Activated CD4-positive, alpha-beta memory T cell treated with anti-CD3 and anti-CD28 coated beads, Interleukin-2, amount 10 ng/mL, durations not matched to agents 7 days and 5 days (primary cell): ENCODE measurements at regions not wholly inside any gene's neighbourhood (a gene's known extent, or its start where the extent isn't known, plus 50 kb on each side); places are given as distances from the start of the nearest gene placed in this dataset.

Experiments
- CTCF ChIA-PET: fragments of 350-600 bp; sonication (Branson Sonifier 250); formaldehyde crosslinking; loops from one replicate; lab custom pipeline; 2021; ENCODE audit warnings: antibody characterized with exemption, inconsistent platforms; lab: Charles Lee
- POLR2A ChIA-PET: fragments of 350-600 bp; sonication (Branson Sonifier 250); formaldehyde crosslinking; loops from one replicate; lab custom pipeline; 2021; ENCODE audit warnings: antibody characterized with exemption; lab: Charles Lee
- DNase-seq: peaks from one replicate; pipeline ENCODE4 v3.0.0-alpha.2; 2020
- H3K27ac Mint-ChIP-seq: one replicate; pipeline ENCODE4 v1.8.0; 2021; ENCODE audit warnings: mild to moderate bottlenecking, mixed read lengths
- H3K27me3 Mint-ChIP-seq: one replicate; pipeline ENCODE4 v1.8.0; 2021; ENCODE audit warnings: mixed read lengths
- H3K36me3 Mint-ChIP-seq: one replicate; pipeline ENCODE4 v1.8.0; 2021; ENCODE audit warnings: low read depth, mixed read lengths
- H3K4me1 Mint-ChIP-seq: one replicate; pipeline ENCODE4 v1.8.0; 2021; ENCODE audit warnings: mixed read lengths
- H3K4me3 Mint-ChIP-seq: one replicate; pipeline ENCODE4 v1.8.0; 2021; ENCODE audit warnings: mild to moderate bottlenecking, mixed read lengths
- H3K9me3 Mint-ChIP-seq: one replicate; pipeline ENCODE4 v1.8.0; 2021; ENCODE audit warnings: mixed read lengths

DNA sequence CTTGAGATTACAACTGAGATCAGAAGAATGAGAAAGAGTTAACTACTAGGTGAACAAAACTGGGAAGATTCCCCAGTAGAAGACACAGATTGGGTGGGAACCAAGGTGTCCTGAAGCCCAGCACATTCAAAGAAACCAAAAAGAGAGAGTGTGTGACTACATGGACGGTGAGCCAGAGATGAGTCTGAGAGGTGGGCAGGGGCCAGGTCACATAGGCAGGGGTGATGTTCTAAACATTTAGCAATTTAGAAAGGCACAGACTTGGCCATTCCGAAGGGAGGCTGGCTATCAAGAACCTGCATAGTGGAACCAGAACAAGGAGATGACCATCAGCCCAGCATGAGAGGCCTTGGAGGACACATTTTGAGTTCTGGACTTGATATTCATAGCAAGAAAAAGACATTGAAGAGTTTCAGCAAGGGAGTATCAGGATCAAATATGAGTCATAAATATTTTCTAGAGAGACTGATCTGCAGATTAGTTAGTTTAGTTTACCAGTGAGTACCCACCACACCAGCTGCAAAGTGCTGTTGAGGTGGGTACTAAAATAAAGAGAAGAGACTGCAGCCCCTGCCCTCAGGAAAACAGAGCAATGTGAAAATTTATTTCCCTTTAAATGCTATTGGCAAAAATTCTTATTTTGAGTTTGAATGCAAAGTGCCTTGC is 340.5 kb upstream of the PRDM1 start:
- ChIA-PET CTCF (interaction anchor here (1.2 kb wide), 1 partner anchor 65 kb away, joined by 3 read pairs; no protein-coding TSS in a partner anchor), POLR2A (interaction anchor here (1.1 to 2.0 kb wide), 3 partner anchors 46 to 248 kb away, joined by 5 to 9 read pairs (median 5); no protein-coding TSS in a partner anchor)
- Mint-ChIP-seq H3K36me3 (peaks cover 17% of the 10 kb centered on the region), H3K4me3 (no peak overlapping the region), H3K4me1 (peaks cover 61% of the 10 kb centered on the region), H3K27me3 (no peaks in the 10 kb centered on the region), H3K27ac (peak overlapping the region; percentile 57), H3K9me3 (peaks cover 7% of the 10 kb centered on the region)
- DNase-seq, result no peak

DNA sequence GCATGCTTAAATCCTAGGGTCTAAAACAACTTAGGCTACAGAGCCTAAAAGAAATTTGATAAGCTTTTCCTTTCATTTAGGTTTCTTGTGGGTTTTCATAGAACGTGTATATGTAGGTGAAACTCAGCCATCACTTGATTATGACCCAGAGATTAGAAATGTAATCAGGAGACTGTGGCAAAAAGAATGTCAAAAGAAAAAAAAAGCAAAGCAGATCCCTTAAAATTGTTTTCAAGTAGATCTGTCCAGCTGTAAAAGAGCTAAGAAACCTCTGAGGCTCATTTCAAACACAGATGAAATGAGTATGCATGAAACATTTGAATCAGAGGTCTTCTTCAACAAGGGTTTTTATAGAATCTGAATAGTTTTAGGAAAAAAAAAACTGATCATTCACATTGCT is 341.3 kb upstream of the PRDM1 start:
- Mint-ChIP-seq H3K27ac (peak overlapping the region; percentile 57), H3K27me3 (no peaks in the 10 kb centered on the region), H3K9me3 (peaks cover 7% of the 10 kb centered on the region), H3K4me3 (no peak overlapping the region), H3K4me1 (peaks cover 62% of the 10 kb centered on the region), H3K36me3 (peaks cover 17% of the 10 kb centered on the region)
- ChIA-PET POLR2A (interaction anchor here (2.0 kb wide), 1 partner anchor 46 kb away, joined by 5 read pairs; no protein-coding TSS in a partner anchor), CTCF (interaction anchor here (0.8 to 1.0 kb wide), 2 partner anchors 67 to 341 kb away, joined by 3 read pairs; partner anchors contain the start of gene PRDM1)
- no peak for DNase-seq

DNA sequence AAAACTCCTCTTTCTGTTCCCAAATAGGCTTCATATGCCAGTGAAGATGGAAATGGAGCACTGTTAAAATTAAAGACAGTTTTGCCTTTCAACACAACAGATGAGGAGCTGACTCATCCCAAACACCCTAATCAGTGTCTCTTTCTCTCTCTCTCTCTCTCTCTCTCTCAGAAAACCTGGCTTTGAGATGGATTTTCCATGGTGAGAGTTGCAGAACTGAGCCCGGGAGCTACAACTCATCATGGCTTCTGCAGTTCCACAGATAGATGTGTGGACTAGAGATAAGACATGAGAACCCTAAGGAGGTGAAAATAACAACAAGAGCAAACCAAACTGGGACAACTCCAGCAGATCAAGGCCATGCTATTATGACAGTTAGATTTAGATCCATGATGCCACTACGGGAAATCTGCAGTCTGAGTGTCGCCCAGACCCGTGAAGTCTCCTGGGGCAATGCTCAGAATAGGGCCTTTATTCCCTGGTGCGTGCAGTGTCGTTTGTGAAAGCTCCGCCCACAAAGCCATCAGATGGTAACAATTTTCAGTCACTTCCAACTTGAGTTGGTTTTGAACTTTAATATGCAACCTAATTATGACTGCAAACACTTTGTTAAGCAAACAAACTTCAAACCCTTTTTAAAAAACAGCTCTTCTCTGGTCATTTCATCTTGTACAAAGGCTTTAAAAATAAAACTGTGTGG is 338.2 kb upstream of the PREP start:
- Mint-ChIP-seq H3K27ac (no peak overlapping the region), H3K4me1 (peaks cover 63% of the 10 kb centered on the region), H3K27me3 (no peaks in the 10 kb centered on the region), H3K36me3 (peaks cover 39% of the 10 kb centered on the region), H3K4me3 (no peak overlapping the region), H3K9me3 (peaks cover 24% of the 10 kb centered on the region)
- ChIA-PET CTCF (interaction anchor here (1.2 to 1.4 kb wide), 3 partner anchors 10 to 345 kb away, joined by 3 to 4 read pairs (median 3); partner anchors contain the start of gene PRDM1), POLR2A (interaction anchor here (1.5 kb wide), 1 partner anchor 15 kb away, joined by 3 read pairs; no protein-coding TSS in a partner anchor)
- no peak for DNase-seq

DNA sequence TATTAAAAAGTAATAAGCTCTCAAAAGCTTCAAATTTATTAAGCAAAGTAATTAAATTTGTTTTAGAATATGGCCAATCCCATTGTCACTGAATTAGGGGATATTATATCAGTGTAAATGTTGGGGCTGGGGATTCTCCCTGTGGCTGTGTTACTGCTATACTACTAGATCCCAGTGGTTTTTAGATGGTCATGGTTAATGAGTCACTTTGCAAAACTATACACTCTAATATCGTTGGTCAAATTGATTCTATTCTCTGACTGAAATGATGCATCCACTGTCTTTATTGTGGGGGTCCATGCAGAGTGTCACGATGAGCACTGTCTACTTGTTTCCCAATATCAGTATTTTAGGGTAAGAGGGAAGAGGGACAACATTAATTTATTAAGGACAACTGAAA is 336.9 kb upstream of the PREP start:
- H3K27me3 Mint-ChIP-seq, result no peaks in the 10 kb centered on the region
- no peak for DNase-seq
- H3K36me3 Mint-ChIP-seq, result peaks cover 52% of the 10 kb centered on the region
- H3K4me3 Mint-ChIP-seq, result no peak overlapping the region
- H3K9me3 Mint-ChIP-seq, result peaks cover 27% of the 10 kb centered on the region
- no peak overlapping the region for H3K27ac Mint-ChIP-seq
- CTCF ChIA-PET, result interaction anchor here (1.2 kb wide), 2 partner anchors 11 to 308 kb away, joined by 3 read pairs; no protein-coding TSS in a partner anchor
- peaks cover 53% of the 10 kb centered on the region for H3K4me1 Mint-ChIP-seq
- POLR2A ChIA-PET, result interaction anchor here (1.0 kb wide), 1 partner anchor 360 kb away, joined by 3 read pairs; no protein-coding TSS in a partner anchor

DNA sequence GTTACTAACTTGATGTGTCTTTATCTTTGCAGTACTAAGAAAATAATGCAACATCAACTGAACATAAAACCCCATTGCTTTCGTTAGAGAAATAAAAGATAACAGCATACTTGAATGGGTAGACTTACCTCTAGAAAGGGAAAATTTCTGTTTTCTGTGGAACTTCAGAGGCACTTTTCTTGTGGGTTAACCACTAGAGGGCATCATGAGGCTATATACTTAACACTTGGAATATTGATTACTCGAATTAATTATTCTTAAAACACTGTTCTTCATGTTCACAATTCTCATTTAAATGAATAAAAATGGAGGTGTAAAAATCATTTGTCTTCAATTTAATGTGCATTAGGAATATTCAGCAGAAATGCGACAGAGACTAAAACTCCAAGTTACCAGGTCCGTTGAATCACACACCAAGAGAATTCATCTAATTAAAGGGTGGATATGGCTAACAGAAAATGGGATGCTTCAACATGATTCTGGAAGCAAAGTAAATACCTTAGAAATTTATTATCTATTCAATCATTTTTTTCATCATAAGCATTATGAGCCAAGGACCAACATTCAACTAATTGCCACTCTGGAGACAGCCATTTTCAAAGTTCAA is 330.8 kb upstream of the PREP start:
- CTCF ChIA-PET, result interaction anchor here (5.9 kb wide), 1 partner anchor 490 kb away, joined by 25 read pairs; no protein-coding TSS in a partner anchor
- no peak for DNase-seq
- Mint-ChIP-seq H3K4me3 (no peak overlapping the region), H3K27ac (no peak overlapping the region), H3K4me1 (peaks cover 48% of the 10 kb centered on the region), H3K9me3 (peaks cover 25% of the 10 kb centered on the region), H3K36me3 (peaks cover 40% of the 10 kb centered on the region), H3K27me3 (no peaks in the 10 kb centered on the region)
- POLR2A ChIA-PET, result no interaction called here

DNA sequence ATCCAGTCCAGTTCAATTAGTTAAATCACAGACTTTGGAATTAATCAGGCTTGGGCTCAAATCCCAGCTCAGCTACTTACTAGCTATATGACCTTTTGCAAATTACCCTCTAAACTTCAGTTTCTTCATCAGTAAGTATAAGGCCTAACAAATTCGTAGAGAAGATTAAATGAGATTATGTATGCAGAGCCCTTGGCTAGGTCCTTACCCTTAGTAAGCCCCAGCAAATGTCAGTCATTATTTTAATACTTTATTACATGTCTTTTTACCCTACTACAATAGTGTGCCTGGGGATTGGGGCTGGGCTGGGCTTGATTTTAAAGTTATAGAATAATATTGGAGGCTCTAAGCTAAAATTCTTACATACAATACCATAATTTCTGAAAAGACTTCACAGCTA is 326.1 kb upstream of the PREP start:
- Mint-ChIP-seq H3K27ac (no peak overlapping the region), H3K4me3 (no peak overlapping the region), H3K27me3 (peaks cover 5% of the 10 kb centered on the region), H3K4me1 (peaks cover 37% of the 10 kb centered on the region), H3K36me3 (no peaks in the 10 kb centered on the region), H3K9me3 (no peaks in the 10 kb centered on the region)
- POLR2A ChIA-PET, result interaction anchor here (1.0 to 1.1 kb wide), 2 partner anchors 227 to 370 kb away, joined by 3 read pairs; no protein-coding TSS in a partner anchor
- DNase-seq, result no peak
- CTCF ChIA-PET, result no interaction called here

DNA sequence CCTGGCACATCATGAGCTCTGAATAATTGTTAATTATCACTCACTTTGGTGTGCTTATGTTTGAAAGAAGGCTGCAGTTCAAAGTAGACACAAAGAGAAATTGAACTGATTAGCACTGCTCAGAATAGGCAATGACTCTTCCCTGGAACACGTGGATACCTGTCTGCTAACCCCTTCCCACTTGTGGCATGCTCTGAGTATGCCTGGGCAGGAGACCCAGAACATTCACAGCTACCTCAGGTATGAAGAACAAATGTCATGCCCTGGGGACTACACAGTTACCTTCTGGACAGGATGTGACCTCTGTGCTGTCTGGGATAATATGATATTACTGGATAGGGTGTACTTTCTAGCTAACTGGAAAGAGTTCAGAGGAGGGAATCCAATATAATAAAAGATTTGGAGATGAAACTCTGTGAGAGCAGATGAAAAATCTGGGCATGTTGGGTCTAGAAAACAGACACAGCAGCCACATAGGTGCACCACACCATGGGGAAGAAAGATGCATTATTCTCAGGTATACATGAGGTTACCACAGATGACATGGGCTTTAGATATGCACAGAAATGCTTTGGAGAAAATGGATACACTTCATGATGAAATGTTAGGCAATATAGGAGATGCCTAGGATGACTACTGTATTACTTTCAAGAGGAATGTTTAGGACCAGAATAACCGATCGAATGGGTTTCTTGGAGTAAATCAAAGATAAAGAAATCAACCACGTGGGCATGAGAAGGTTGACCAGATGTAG is 324.2 kb upstream of the PREP start:
- ChIA-PET POLR2A (no interaction called here), CTCF (interaction anchor here (0.5 to 1.2 kb wide), 4 partner anchors 68 to 369 kb away, joined by 3 to 4 read pairs (median 3); no protein-coding TSS in a partner anchor)
- Mint-ChIP-seq H3K36me3 (no peaks in the 10 kb centered on the region), H3K4me1 (peaks cover 29% of the 10 kb centered on the region), H3K27ac (no peak overlapping the region), H3K4me3 (no peak overlapping the region), H3K9me3 (no peaks in the 10 kb centered on the region), H3K27me3 (peaks cover 5% of the 10 kb centered on the region)
- DNase-seq, result no peak

DNA sequence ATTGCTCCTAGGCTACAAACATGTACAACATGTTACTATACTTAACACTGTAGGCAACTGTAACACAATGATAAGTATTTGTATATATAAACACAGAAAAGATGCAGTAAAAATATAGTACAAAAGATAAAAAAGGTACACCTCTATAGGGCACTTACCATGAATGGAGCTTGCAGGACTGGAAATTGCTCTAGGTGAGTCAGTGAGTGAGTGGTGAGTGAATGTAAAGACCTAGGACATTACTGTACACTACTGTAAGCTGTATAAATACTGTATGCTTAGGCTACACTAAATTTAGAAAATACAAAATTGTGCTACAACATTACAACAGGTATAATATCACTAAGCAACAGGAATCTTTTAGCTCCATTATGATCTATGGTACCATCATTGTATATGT is 312.0 kb upstream of the PREP start:
- Mint-ChIP-seq H3K27me3 (peaks cover 3% of the 10 kb centered on the region), H3K36me3 (peaks cover 25% of the 10 kb centered on the region), H3K4me3 (no peak overlapping the region), H3K4me1 (peaks cover 3% of the 10 kb centered on the region), H3K27ac (no peak overlapping the region), H3K9me3 (peaks cover 33% of the 10 kb centered on the region)
- CTCF ChIA-PET, result interaction anchor here (0.6 to 1.7 kb wide), 2 partner anchors 232 to 843 kb away, joined by 3 to 6 read pairs; no protein-coding TSS in a partner anchor
- POLR2A ChIA-PET, result interaction anchor here (1.7 kb wide), 1 partner anchor 68 kb away, joined by 6 read pairs; no protein-coding TSS in a partner anchor
- DNase-seq, result no peak

DNA sequence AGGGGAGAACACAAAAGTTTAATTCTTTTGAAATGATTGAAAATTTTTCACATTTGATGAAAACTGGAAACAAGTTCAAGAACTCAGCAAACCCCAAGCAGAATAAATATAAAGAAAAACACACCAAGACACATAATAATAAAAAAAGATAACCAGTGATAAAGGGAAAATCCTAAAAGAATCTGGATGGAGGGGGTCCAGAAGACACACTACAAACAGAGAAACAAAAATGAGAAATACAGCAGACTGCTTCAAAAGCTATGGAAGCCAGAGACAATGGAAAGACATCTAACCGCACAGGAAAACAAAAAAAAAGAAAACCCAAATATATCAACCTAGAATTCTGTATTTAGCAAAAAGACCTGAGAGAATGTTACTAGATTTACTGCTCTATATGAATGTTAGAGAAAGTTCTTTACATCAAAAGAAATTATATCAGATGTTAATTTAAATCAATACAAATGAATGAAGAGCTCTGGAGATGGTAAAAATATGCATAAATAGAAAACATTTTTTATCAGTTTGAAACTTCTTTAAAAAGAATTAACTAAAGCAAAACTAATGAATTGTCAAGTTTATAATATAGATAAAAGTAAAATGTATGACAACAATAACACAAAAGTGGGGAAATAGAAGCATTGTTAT is 310.7 kb upstream of the PREP start:
- DNase-seq, result no peak
- Mint-ChIP-seq H3K27ac (no peak overlapping the region), H3K9me3 (peaks cover 36% of the 10 kb centered on the region), H3K27me3 (peaks cover 5% of the 10 kb centered on the region), H3K4me1 (peaks cover 3% of the 10 kb centered on the region), H3K36me3 (peaks cover 27% of the 10 kb centered on the region), H3K4me3 (no peak overlapping the region)
- ChIA-PET CTCF (interaction anchor here (1.7 kb wide), 1 partner anchor 231 kb away, joined by 6 read pairs; no protein-coding TSS in a partner anchor), POLR2A (interaction anchor here (1.7 kb wide), 1 partner anchor 67 kb away, joined by 6 read pairs; no protein-coding TSS in a partner anchor)

DNA sequence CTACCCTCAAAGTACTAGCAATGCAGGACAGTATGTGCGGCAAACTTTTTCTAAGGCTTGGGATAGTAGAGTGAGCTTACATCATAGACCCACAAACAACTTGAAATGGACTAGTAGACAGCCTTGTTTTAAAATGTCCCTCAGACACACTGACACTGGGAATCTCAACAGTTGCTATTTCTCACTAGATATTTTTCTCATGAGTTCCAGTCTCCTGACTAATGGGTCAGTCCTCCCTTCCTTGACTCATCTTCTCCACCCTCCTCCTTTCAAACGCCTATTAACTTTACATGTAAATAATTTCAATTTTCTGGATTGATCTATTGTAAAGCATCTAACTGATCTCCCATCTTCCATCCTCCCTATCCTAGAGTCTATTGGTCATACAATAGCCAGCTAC is 308.3 kb upstream of the PREP start:
- CTCF ChIA-PET, result interaction anchor here (1.0 kb wide), 1 partner anchor 509 kb away, joined by 3 read pairs; no protein-coding TSS in a partner anchor
- H3K27me3 Mint-ChIP-seq, result peaks cover 5% of the 10 kb centered on the region

DNA sequence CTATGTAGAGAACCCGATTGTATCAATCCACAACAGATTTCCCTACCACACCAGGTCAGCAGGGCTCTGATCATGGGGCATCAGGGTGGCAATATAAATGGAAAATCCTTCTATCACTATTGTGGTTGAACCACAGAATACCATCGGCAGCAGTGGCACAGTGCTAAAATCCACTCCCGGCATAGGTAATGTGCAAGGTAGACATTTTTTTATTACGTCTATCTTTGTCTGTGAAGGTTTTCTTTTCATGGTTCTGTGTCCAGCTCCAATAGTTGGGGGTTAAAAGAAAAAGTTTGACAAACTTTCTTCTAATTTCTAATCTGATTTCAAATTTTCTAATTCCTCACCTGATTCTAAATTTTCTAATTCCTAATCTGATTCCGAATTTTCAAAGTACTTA is 302.7 kb upstream of the PREP start:
- POLR2A ChIA-PET, result no interaction called here
- peaks cover 2% of the 10 kb centered on the region for H3K27me3 Mint-ChIP-seq
- H3K4me3 Mint-ChIP-seq, result no peak overlapping the region
- H3K36me3 Mint-ChIP-seq, result peaks cover 12% of the 10 kb centered on the region
- H3K4me1 Mint-ChIP-seq, result no peaks in the 10 kb centered on the region
- H3K9me3 Mint-ChIP-seq, result peaks cover 14% of the 10 kb centered on the region
- H3K27ac Mint-ChIP-seq, result no peak overlapping the region
- CTCF ChIA-PET, result no interaction called here
- no peak for DNase-seq

More for the DNA sequence above, 308.3 kb upstream of the PREP start:
- Mint-ChIP-seq H3K4me1 (peaks cover 3% of the 10 kb centered on the region), H3K36me3 (peaks cover 22% of the 10 kb centered on the region), H3K27ac (no peak overlapping the region), H3K4me3 (no peak overlapping the region), H3K9me3 (peaks cover 36% of the 10 kb centered on the region)
- POLR2A ChIA-PET, result no interaction called here
- DNase-seq, result no peak
